ENCODE measurements at regions not wholly inside any gene's neighbourhood (a gene's known extent, or its start where the extent isn't known, plus 50 kb on each side); places are given as distances from the start of the nearest gene placed in this dataset.

DNA sequence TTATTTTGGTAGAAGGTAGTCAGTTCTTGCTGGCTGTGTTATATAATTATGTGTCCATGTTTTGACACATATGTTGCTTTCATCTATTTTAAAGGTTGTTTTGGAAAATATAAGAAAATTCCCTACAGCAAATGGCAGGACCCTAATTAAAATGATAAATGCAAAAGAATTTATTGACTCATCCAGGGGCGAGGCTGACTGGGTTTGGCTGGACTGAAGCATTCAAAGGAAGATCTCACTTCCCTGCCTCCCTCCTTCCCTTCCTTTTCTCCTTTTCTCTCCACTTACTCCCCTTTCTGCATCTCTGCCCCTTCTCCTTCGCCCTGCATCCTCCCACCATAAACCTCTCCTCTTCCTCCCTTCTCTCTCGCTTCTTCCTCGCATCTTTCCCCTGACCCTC lies 129.6 kb downstream of the SNAPC1 start:
- 0% methylated on average over 2 of the region's 4 CpGs for WGBS (ENCODE audit: insufficient coverage, low coverage, missing lambda C conversion rate)
- H3K4me3 ChIP-seq: no peak overlapping the region
- ATAC-seq (no peak), DNase-seq (ENCODE audit: extremely low read depth in 1 of 4, low spot score in 3 of 4) (no peak), FAIRE-seq (no peak)
- H3K9me1 ChIP-seq (ENCODE audit: control insufficient read depth, insufficient read depth, low read length): no peaks in the 10 kb centered on the region
- no peaks in the 10 kb centered on the region for H3K79me2 ChIP-seq (ENCODE audit: control insufficient read depth, insufficient read depth, low read length)
- no peak overlapping the region for H2AFZ ChIP-seq (ENCODE audit: low read depth, low read length)
- H3K4me2 ChIP-seq (ENCODE audit: insufficient read depth, low read length): no peak overlapping the region
- intact Hi-C loops (cut with micrococcal nuclease) (no loop called here), in situ Hi-C loops (cut with MboI) (loop anchor here (25.0 kb wide), 1 partner anchor 1395 kb away; no protein-coding TSS in a partner anchor)
- CTCF ChIA-PET (ENCODE audit: low intra/inter-chr PET ratio): no interaction called here
- no TSS peak for BruUV-seq (replicated peaks)
- no peaks in the 10 kb centered on the region; a peak in 1 of 5 replicates for H3K27me3 ChIP-seq (ENCODE audit: control insufficient read depth in 2 of 2, insufficient read depth in 2 of 2, low read length in 2 of 2)
- no peaks in the 10 kb centered on the region for H4K20me1 ChIP-seq (replicated peaks; ENCODE audit: control insufficient read depth, insufficient read depth, low read length)
- TF ChIP-seq SIN3A (IDR thresholded peaks at IDR 0.05; ENCODE audit: borderline replicate concordance in 2 of 2, control insufficient read depth in 1 of 2, low read depth in 2 of 2, low read length in 2 of 2) (no peak), KDM5B (IDR thresholded peaks at IDR 0.05; ENCODE audit: insufficient replicate concordance, low read depth, low read length) (no peak), ZBTB8A (IDR thresholded peaks at IDR 0.05; ENCODE audit: partially characterized antibody) (no peak), ARID1B (IDR thresholded peaks at IDR 0.05) (no peak), ETS2 (tag; IDR thresholded peaks at IDR 0.05; ENCODE audit: borderline replicate concordance, poor library complexity, severe bottlenecking) (no peak), KLF6 (CRISPR knock-in tag; IDR thresholded peaks at IDR 0.05; ENCODE audit: borderline replicate concordance) (no peak), ZNF586 (CRISPR knock-in tag; conservative IDR thresholded peaks at IDR 0.05) (no peak), KLF1 (tag; IDR thresholded peaks at IDR 0.05) (no peak), ZFPM2 (CRISPR knock-in tag; IDR thresholded peaks at IDR 0.05) (no peak), SNRNP70 (optimal IDR thresholded peaks at IDR 0.05; ENCODE audit: low read depth, low read length) (no peak), RHOXF2B (CRISPR knock-in tag; conservative IDR thresholded peaks at IDR 0.05) (no peak), RFX1 (IDR thresholded peaks at IDR 0.05) (no peak), HSF4 (CRISPR knock-in tag; IDR thresholded peaks at IDR 0.05; ENCODE audit: borderline replicate concordance) (no peak)
- TF ChIP-seq, protein P1, sequence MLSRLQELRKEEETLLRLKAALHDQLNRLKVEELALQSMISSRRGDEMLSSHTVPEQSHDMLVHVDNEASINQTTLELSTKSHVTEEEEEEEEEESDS (CRISPR knock-in tag; IDR thresholded peaks at IDR 0.05): no peak
- TF ChIP-seq, protein P2, sequence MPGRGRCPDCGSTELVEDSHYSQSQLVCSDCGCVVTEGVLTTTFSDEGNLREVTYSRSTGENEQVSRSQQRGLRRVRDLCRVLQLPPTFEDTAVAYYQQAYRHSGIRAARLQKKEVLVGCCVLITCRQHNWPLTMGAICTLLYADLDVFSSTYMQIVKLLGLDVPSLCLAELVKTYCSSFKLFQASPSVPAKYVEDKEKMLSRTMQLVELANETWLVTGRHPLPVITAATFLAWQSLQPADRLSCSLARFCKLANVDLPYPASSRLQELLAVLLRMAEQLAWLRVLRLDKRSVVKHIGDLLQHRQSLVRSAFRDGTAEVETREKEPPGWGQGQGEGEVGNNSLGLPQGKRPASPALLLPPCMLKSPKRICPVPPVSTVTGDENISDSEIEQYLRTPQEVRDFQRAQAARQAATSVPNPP (IDR thresholded peaks at IDR 0.05; ENCODE audit: borderline replicate concordance, insufficient read depth, insufficient read length): no peak
- TF ChIP-seq, protein P3, sequence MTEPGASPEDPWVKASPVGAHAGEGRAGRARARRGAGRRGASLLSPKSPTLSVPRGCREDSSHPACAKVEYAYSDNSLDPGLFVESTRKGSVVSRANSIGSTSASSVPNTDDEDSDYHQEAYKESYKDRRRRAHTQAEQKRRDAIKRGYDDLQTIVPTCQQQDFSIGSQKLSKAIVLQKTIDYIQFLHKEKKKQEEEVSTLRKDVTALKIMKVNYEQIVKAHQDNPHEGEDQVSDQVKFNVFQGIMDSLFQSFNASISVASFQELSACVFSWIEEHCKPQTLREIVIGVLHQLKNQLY (CRISPR knock-in tag; conservative IDR thresholded peaks at IDR 0.05): no peak
- TF ChIP-seq, protein P4, sequence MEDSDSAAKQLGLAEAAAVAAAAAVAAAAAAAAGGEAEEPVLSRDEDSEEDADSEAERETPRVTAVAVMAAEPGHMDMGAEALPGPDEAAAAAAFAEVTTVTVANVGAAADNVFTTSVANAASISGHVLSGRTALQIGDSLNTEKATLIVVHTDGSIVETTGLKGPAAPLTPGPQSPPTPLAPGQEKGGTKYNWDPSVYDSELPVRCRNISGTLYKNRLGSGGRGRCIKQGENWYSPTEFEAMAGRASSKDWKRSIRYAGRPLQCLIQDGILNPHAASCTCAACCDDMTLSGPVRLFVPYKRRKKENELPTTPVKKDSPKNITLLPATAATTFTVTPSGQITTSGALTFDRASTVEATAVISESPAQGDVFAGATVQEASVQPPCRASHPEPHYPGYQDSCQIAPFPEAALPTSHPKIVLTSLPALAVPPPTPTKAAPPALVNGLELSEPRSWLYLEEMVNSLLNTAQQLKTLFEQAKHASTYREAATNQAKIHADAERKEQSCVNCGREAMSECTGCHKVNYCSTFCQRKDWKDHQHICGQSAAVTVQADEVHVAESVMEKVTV (CRISPR knock-in tag; IDR thresholded peaks at IDR 0.05): no peak
- TF ChIP-seq, protein P5, sequence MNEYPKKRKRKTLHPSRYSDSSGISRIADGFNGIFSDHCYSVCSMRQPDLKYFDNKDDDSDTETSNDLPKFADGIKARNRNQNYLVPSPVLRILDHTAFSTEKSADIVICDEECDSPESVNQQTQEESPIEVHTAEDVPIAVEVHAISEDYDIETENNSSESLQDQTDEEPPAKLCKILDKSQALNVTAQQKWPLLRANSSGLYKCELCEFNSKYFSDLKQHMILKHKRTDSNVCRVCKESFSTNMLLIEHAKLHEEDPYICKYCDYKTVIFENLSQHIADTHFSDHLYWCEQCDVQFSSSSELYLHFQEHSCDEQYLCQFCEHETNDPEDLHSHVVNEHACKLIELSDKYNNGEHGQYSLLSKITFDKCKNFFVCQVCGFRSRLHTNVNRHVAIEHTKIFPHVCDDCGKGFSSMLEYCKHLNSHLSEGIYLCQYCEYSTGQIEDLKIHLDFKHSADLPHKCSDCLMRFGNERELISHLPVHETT (CRISPR knock-in tag; conservative IDR thresholded peaks at IDR 0.05 in 1 of 2, IDR thresholded peaks at IDR 0.05 in 1 of 2): no peak
- H3K36me3 ChIP-seq (ENCODE audit: control insufficient read depth, insufficient read depth, low read length): no peaks in the 10 kb centered on the region
- no peak overlapping the region for H3K27ac ChIP-seq (ENCODE audit: extremely low read depth, low read depth, low read length)
- no peaks in the 10 kb centered on the region for H3K4me1 ChIP-seq (replicated peaks in 1 of 2; ENCODE audit: control insufficient read depth in 2 of 2, insufficient read depth in 2 of 2, low read length in 2 of 2)
- POLR2A ChIA-PET: no interaction called here
- no peaks in the 10 kb centered on the region for H3K9me3 ChIP-seq (replicated peaks; ENCODE audit: control insufficient read depth, insufficient read depth, low read depth, low read length)
- no peak overlapping the region for H3K9ac ChIP-seq (ENCODE audit: insufficient read depth in 1 of 2, low read depth in 2 of 2, low read length in 2 of 2)
